Activated CD4-positive, alpha-beta memory T cell treated with anti-CD3 and anti-CD28 coated beads for 36 hours (primary cell): ENCODE measurements at regions not wholly inside any gene's neighbourhood (a gene's known extent, or its start where the extent isn't known, plus 50 kb on each side); places are given as distances from the start of the nearest gene placed in this dataset.

ENCODE experiments used
- CTCF ChIA-PET: fragments of 350-600 bp; sonication (Branson Sonifier 250); formaldehyde crosslinking; loops from one replicate; lab custom pipeline; 2021; ENCODE audit warnings: antibody characterized with exemption, inconsistent platforms; lab: Charles Lee
- POLR2A ChIA-PET: fragments of 350-600 bp; sonication (Branson Sonifier 250); formaldehyde crosslinking; loops from one replicate; lab custom pipeline; 2021; ENCODE audit warnings: antibody characterized with exemption; lab: Charles Lee
- DNase-seq: peaks from one replicate; pipeline ENCODE4 v3.0.0-alpha.2; 2020
- H3K27ac Mint-ChIP-seq: one replicate; pipeline ENCODE4 v1.8.0; 2021; ENCODE audit warnings: mixed read lengths
- H3K27me3 Mint-ChIP-seq: one replicate; pipeline ENCODE4 v1.8.0; 2021; ENCODE audit warnings: mixed read lengths
- H3K36me3 Mint-ChIP-seq: one replicate; pipeline ENCODE4 v1.8.0; 2021; ENCODE audit warnings: mixed read lengths
- H3K4me1 Mint-ChIP-seq: one replicate; pipeline ENCODE4 v1.8.0; 2021; ENCODE audit warnings: low read depth, mixed read lengths
- H3K4me3 Mint-ChIP-seq: one replicate; pipeline ENCODE4 v1.8.0; 2021; ENCODE audit warnings: mild to moderate bottlenecking, mixed read lengths
- H3K9me3 Mint-ChIP-seq: one replicate; pipeline ENCODE4 v1.8.0; 2021; ENCODE audit warnings: mixed read lengths
- intact Hi-C: fragments of 100-400 bp; cut with micrococcal nuclease; formaldehyde crosslinking; loops from one replicate; pipeline ENCODE4 v1.15.1; 2023

GRCh38 chr2:158745067-158745865 is 49.9 kb upstream of the DAPL1 start:
- intact Hi-C loops: loop anchor here (2.0 kb wide), 1 partner anchor 720 kb away; no protein-coding TSS in a partner anchor
- peaks cover 25% of the 10 kb centered on the region for H3K27me3 Mint-ChIP-seq
- H3K4me3 Mint-ChIP-seq: no peak overlapping the region
- no peaks in the 10 kb centered on the region for H3K9me3 Mint-ChIP-seq
- no peaks in the 10 kb centered on the region for H3K4me1 Mint-ChIP-seq
- H3K36me3 Mint-ChIP-seq: no peaks in the 10 kb centered on the region
- CTCF ChIA-PET: interaction anchor here (0.6 to 14.0 kb wide), 16 partner anchors 10 to 1443 kb away, joined by 3 to 196 read pairs (median 4); no protein-coding TSS in a partner anchor
- H3K27ac Mint-ChIP-seq: no peak overlapping the region
- POLR2A ChIA-PET: no interaction called here
- DNase-seq: peak; percentile 55
